GM18868 (cell line): ENCODE measurements at regions not wholly inside any gene's neighbourhood (a gene's known extent, or its start where the extent isn't known, plus 50 kb on each side); places are given as distances from the start of the nearest gene placed in this dataset.
A peak's percentile ranks its signal among the peaks of the same experiment; 100 is the strongest.

ENCODE experiments used
- ATAC-seq: cut with Tn5 transposase; IDR thresholded peaks from one replicate; pipeline ENCODE4 v1.9.1; 2021; ENCODE audit warnings: mild to moderate bottlenecking, moderate library complexity; ENCODE audit not compliant: unreplicated experiment

DNA sequence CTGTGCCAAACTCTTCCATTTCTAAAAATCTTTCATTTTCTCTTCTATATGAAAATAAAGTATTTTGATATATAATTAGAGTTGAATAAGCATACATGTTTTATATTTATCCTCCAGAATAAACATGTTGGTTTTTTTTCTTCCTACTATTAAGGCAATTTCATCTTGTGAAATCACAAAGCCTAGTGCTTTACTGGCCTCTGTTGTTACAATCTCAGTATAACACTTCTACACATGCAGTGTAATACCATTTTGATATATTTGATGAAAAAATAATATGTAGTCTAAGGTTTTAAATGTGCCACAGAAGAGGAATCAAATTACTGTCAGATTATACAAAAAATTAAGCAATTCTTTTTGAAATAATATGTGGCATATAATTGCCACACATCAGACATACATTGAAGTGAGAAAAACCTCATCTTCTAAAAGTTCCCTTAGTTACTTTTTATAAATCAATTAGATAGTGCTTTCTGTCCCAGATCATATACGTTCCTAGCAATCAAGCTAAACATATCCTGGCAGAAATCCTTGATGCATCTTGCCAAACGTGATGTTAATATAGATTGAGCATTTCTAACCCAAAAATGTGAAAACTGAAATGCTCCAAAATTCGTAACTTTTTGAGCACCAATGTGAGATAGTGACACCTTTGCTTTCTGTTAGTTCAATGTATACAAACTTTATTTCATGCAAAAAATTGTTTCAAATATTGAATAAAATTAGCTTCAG is 225.1 kb upstream of the MANEA start:
- ATAC-seq, result no peak

DNA sequence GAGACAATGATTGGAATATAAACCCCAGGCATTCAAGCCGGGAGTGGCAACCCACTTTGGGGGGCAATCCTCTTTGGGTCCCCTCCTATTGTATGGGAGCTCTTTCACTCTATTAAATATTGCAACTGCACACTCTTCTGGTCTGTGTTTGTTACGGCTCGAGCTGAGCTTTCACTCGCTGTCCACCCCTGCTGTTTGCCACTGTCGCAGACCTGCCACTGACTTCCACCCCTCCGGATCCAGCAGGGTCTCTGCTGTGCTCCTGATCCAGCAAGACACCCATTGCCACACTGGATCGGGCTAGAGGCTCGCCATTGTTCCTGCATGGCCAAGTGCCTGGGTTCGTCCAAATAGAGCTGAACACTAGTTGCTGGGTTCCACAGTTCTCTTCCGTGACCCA is 222.8 kb upstream of the MANEA start:
- ATAC-seq, result no peak

DNA sequence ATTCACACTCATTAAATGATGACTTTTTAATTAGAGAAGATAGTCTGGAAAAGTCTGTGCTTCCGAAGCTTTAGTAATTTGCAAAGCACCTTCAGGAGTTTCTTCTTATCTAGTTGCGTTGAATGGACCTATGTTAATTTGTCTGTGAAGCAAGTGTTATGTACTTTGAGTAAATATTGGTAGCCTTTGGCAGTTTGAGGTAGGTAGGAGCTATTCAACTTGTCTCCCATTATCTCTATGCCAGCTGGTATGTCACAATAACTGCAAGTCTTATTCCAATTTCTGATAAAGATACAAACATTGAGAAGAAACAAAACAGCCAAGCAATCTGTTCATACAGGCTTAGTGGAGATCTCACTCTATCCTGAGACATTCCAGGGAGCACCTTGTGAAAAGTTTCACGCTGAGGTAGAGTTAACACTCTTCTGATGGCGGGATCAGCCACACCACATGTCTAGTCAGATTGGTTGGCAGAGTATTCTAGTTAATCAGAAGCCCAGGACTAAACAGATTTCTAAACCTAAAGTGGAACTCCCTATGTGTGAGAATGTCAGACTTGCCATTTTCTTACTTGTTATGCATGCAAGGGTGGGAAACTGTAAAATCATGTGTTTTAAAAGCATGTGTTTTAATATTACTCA is 219.8 kb upstream of the MANEA start:
- ATAC-seq, result no peak

DNA sequence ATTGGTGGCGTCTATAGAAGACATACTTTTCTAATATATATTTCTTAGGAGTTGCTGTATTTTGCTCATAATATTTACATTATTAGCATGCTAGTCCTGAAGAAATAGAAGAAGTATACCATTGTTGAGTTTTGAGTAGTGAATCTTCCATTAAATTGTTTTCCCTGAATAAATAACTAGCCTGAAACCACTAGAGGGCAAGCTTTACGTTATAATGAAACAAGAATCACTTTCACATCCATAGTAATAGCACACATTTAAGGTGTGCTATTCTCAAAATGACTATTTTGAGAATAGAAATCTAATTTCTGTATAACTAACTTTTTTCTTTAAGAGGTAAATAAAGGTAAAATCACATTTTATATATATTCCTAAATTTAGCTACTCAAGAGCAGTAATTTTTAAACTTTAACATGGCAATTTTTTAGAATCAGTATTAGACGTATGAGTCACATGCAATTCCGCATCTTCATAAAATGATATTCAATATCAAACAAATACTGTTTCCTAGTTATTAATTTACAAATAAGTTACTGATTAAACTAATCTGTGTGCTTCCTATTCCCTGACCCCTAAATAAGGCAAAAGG is 213.2 kb upstream of the MANEA start:
- ATAC-seq, result peak; percentile 95

GRCh38 chr6:95365454-95365853 is 211.9 kb upstream of the MANEA start:
- no peak for ATAC-seq

DNA sequence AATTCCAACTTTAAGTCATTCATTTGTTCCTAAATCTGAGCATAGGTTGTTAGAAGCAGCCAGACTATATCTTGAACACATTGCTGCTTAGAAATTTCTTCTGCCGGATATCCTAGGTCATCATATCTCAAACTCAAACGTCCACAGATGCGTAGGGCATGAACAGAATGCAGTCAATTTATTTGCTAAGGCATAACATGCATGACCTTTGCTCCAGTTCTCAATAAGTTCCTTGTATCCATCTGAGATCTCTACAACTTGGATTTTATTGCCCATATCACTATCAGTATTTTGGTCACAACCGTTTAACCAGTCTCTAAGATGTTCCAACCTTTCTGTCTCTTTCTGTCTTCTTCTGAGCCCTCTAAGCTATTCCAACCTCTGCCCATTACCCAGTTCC is 210.9 kb upstream of the MANEA start:
- ATAC-seq, result no peak

DNA sequence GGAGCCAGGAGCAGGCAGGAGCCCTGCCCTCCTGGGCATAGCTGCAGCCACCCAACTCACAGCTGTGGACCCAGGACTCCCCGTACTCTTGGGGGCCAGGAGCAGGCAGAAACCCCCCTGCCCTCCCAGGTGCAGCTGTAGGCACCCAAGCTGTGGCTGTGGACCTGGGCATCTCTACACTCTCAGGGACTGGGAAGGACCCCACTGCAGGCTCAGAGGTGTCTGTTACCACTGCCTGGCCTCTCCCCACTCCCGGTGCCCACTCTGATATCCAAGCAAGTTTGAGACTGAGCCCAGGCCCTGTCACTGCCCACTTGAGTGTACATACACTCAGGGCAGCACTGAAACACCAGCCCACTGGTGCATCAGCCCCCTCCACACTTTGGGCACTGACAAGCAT is 193.5 kb upstream of the MANEA start:
- ATAC-seq, result no peak

DNA sequence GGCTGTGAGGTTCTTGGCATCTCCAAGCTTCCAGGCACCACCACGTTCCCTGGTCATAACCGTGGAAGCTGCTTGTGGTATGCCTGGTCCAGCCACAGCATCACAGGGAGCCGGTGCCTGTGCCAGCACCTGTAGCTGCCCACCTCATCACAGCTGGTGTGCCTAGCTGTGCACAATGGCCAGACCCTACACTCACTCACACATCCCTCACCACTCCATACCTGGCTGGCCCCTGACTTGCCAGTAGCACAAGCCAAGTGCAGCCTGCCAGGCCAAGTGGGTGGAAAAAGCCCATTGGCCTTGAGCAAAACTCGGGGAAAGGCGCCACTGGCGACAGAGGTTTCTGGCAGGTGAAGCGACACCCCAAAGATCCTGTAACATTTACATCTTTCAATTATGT is 192.3 kb upstream of the MANEA start:
- ATAC-seq, result no peak

DNA sequence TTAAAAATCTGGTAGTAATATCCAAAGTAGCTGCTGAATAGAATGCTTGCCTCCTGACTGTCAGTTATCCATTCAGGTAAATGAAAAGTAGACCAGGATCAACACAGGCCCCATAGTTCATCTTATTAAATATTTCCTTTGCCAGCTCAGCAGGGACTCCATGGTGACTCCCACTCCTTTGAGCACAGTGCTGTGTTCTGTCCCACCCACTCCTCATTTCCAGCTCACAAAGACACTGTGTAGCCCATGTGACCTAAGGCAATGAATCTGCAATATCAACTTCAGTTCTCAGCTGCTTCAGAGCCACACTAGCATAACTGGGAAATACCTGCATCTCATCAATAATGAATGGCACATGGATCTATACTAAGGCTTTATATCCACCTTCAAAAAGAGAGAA is 189.5 kb upstream of the MANEA start:
- no peak for ATAC-seq

DNA sequence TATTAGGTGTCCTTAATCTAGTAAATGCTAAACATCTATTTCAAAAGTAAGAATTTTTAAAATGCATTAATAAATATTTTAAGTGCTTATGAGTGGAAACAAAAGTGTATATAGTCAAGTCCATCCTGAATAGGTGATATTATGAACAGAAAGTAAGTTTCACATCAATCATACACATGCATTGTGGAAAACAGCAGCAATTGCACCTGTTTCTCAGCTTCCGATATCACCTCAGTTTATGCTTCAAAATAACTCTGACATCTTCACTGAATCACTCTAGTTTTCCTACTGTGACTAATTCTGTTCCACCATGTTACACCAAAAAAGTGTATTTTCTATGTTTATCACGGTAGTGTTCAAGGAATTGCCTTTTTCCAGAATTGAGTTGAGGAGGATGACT is 172.6 kb upstream of the MANEA start:
- no peak for ATAC-seq

- ATAC-seq, result no peak
Measured at GRCh38 chr6:95408111-95408510, 169.2 kb upstream of the MANEA start.

- no peak for ATAC-seq
Measured at GRCh38 chr6:95410168-95410567, 167.2 kb upstream of the MANEA start.

GRCh38 chr6:95413789-95414188 is 163.5 kb upstream of the MANEA start:
- ATAC-seq, result no peak

- ATAC-seq, result no peak
Measured at GRCh38 chr6:95417856-95418255, 159.5 kb upstream of the MANEA start.

DNA sequence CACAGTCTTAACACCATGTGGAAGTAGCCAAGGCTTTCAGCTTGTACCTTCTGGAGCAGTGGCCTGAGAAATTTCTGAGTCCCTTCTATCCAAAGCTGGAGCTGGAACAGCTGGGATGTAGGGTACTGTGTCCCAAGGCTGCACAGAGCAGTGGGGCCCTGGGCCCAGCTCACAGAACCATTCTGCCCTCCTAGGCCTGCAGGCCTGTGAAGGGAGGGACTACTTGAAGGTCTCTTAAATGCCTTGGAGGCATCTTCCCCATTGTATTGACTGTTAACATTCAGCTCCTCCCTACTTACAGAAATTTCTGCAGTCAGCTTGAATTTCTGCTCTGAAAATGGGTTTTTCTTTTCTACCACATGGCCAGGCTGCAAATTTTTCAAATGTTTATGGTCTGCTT is 156.5 kb upstream of the MANEA start:
- ATAC-seq, result no peak

DNA sequence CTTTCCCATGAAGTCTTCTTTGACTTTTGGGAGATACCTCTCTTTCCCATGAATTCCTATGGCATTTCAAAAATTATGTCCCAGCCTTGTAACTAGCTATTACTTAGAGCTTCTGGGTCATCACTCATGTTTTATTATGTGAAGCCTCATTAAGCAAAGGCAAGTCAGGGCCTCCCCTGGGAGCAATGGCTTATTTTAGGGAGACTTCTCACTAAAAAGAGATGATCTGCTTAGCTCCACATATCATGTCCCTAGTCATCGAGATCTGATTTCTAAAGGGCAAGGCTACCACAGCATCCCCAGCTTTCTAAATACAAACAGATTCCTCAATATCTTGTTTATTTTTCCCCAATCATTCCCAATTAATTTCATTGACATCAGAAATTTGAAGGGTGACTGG is 154.0 kb upstream of the MANEA start:
- no peak for ATAC-seq

- peak; percentile 65 for ATAC-seq
Measured at GRCh38 chr6:95431637-95432228, 145.6 kb upstream of the MANEA start.

GRCh38 chr6:95439741-95440140 is 137.6 kb upstream of the MANEA start:
- no peak for ATAC-seq

DNA sequence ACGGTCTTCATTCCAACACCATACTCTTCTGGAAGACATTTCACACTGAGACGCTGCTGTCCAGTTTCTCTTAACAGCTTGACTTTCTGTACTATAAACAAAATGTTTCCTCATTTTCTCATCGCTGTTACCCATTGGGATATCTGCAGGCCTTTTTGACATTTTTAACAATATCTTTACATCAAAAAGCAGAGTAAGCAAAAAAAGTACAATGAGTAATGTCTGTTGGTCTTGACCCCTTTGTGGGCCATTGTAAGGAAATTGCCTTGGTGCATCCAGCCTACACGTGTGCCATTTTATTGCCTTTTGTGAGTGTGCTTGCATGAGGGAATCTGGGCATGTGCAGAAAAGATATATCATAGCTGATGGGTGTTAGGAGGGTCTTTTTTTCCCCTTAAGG is 129.1 kb upstream of the MANEA start:
- ATAC-seq, result no peak

DNA sequence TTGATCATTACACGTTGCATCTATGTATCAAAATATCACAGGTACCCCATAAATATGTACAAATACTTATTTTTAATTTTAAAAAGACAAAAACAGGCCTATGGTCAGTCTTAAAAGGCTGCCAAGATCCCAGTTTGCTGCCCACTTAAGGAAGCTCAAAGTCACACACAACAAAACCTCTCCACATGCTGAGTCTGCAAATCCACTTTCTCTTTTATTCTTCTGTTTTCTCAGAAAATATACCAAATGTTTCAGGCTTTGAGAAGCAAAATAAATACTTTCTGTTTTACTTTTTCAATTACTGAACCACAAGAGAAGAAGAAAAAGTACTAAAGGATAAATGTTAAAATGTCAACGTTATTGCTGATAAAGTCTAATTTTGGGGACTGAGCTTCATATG is 107.8 kb upstream of the MANEA start:
- ATAC-seq, result no peak

DNA sequence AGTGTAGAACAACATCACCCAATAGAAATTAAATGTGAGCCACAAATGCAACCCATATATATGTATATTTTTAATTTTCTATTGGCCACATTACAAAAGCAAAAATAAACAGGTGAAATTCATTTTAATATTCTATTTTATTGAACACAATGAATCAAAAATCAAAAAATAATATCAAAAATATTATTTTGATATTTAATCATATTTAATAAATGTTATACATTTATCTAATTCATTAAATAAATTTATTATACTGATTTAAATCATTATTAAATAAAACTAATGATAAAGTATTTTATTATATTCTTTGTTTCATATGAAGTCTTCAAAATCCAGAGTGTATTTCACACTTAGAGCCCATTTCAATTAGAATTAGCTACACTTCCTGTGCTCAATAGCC is 98.4 kb upstream of the MANEA start:
- ATAC-seq, result no peak

- ATAC-seq, result no peak
Measured at GRCh38 chr6:95487817-95488216, 89.5 kb upstream of the MANEA start.
